Astrocyte of the cerebellum (primary cell): ENCODE measurements at regions not wholly inside any gene's neighbourhood (a gene's known extent, or its start where the extent isn't known, plus 50 kb on each side); places are given as distances from the start of the nearest gene placed in this dataset.

Experiments used
- DNase-seq: peaks from one replicate; pipeline ENCODE4 v3.0.0-alpha.2; 2011; ENCODE audit warnings: low read depth
- H3K4me3 ChIP-seq: 2 replicates; pipeline ENCODE4 v1.5.1; 2011; ENCODE audit warnings: mild to moderate bottlenecking, low read depth, low read length, moderate library complexity
- CTCF ChIP-seq: IDR thresholded peaks from 2 replicates; pipeline ENCODE4 v1.5.1; 2012; ENCODE audit warnings: low read length, low read depth, moderate library complexity, mild to moderate bottlenecking; ENCODE audit errors: missing control alignments
- in situ Hi-C: cut with HindIII; loops from 2 replicates; pipeline ENCODE4 v1.10.0; 2017; ENCODE audit warnings: low sequenced_read_pairs

GRCh38 chr2:125037135-125037653 lies 1012.1 kb downstream of the CNTNAP5 start:
- TF ChIP-seq CTCF, result no peak
- no peak overlapping the region for H3K4me3 ChIP-seq
- no peak for DNase-seq
- in situ Hi-C loops, result no loop called here

GRCh38 chr2:125041846-125042245 lies 1016.8 kb downstream of the CNTNAP5 start:
- no peak for TF ChIP-seq CTCF
- H3K4me3 ChIP-seq, result no peak overlapping the region
- no peak for DNase-seq
- in situ Hi-C loops, result no loop called here

GRCh38 chr2:125042727-125043126 lies 1017.6 kb downstream of the CNTNAP5 start:
- in situ Hi-C loops, result no loop called here
- H3K4me3 ChIP-seq, result no peak overlapping the region
- TF ChIP-seq CTCF, result no peak
- DNase-seq, result no peak

- DNase-seq, result no peak
Measured at GRCh38 chr2:125070726-125071505, 1045.8 kb downstream of the CNTNAP5 start.

GRCh38 chr2:125073440-125073839 lies 1048.4 kb downstream of the CNTNAP5 start:
- TF ChIP-seq CTCF, result no peak
- H3K4me3 ChIP-seq, result no peak overlapping the region
- DNase-seq, result no peak
- in situ Hi-C loops, result no loop called here

More at GRCh38 chr2:125070726-125071505, 1045.8 kb downstream of the CNTNAP5 start:
- no peak overlapping the region for H3K4me3 ChIP-seq
- TF ChIP-seq CTCF, result no peak
- in situ Hi-C loops, result no loop called here

- DNase-seq, result no peak
- TF ChIP-seq CTCF, result no peak
- H3K4me3 ChIP-seq, result no peak overlapping the region
- in situ Hi-C loops, result no loop called here
Measured at GRCh38 chr2:125085904-125086303, 1060.8 kb downstream of the CNTNAP5 start.
